ENCODE measurements at regions not wholly inside any gene's neighbourhood (a gene's known extent, or its start where the extent isn't known, plus 50 kb on each side); places are given as distances from the start of the nearest gene placed in this dataset.

GRCh38 chr9:3575821-3576220 is 50.0 kb upstream of the RFX3 start:
- H3K4me3 ChIP-seq (ENCODE audit: low read depth in 1 of 2, low read length in 2 of 2), result no peak overlapping the region
- H3K9ac ChIP-seq (ENCODE audit: low read depth in 1 of 2, low read length in 2 of 2), result no peak overlapping the region
- no peaks in the 10 kb centered on the region for H3K4me1 ChIP-seq (ENCODE audit: control insufficient read depth in 1 of 2, insufficient read depth in 2 of 2, low read length in 2 of 2)
- peaks cover 0 to 8% of the 10 kb centered on the region in 2 donors for H3K9me3 ChIP-seq (ENCODE audit: control insufficient read depth in 1 of 2, low read length in 2 of 2)
- H3K27ac ChIP-seq (ENCODE audit: low read depth, low read length), result no peak overlapping the region
- no peaks in the 10 kb centered on the region for H3K27me3 ChIP-seq (ENCODE audit: control insufficient read depth in 1 of 2, insufficient read depth in 2 of 2, low read length in 2 of 2)
- no peaks in the 10 kb centered on the region for H3K36me3 ChIP-seq (ENCODE audit: control insufficient read depth in 1 of 2, insufficient read depth in 2 of 2, low read length in 2 of 2)

All from duodenal mucosa (tissue), 2 donors.